Type B pancreatic cell (in vitro differentiated cells): ENCODE measurements at regions not wholly inside any gene's neighbourhood (a gene's known extent, or its start where the extent isn't known, plus 50 kb on each side); places are given as distances from the start of the nearest gene placed in this dataset.

Experiments
- DNase-seq: peaks from one replicate; pipeline ENCODE4 v3.0.0; 2021; ENCODE audit warnings: mixed read lengths; ENCODE audit not compliant: unreplicated experiment; ENCODE audit errors: extremely low spot score
- H3K27ac Mint-ChIP-seq: 2 replicates; pipeline ENCODE4 v1.8.0; 2021; ENCODE audit warnings: mild to moderate bottlenecking, mixed read lengths
- H3K27me3 Mint-ChIP-seq: 2 replicates; pipeline ENCODE4 v1.8.0; 2021; ENCODE audit warnings: mixed read lengths
- H3K36me3 Mint-ChIP-seq: 2 replicates; pipeline ENCODE4 v1.8.0; 2021; ENCODE audit warnings: mixed read lengths
- H3K4me1 Mint-ChIP-seq: one replicate; pipeline ENCODE4 v1.8.0; 2021; ENCODE audit warnings: mixed read lengths; ENCODE audit not compliant: unreplicated experiment
- H3K4me3 Mint-ChIP-seq: 2 replicates; pipeline ENCODE4 v1.8.0; 2021; ENCODE audit warnings: mild to moderate bottlenecking, mixed read lengths
- H3K9me3 Mint-ChIP-seq: 2 replicates; pipeline ENCODE4 v1.8.0; 2021; ENCODE audit warnings: mixed read lengths
- TF ChIP-seq, protein P1 (sequence below): fragments of 200-600 bp; sonication (generic); conservative IDR thresholded peaks from 2 replicates; pipeline ENCODE4 v1.5.0; 2021; ENCODE audit warnings: antibody characterized with exemption, mild to moderate bottlenecking

- Mint-ChIP-seq H3K36me3 (no peaks in the 10 kb centered on the region), H3K27ac (no peak overlapping the region), H3K27me3 (no peaks in the 10 kb centered on the region), H3K9me3 (no peaks in the 10 kb centered on the region), H3K4me1 (no peaks in the 10 kb centered on the region), H3K4me3 (no peak overlapping the region)
- TF ChIP-seq, protein P1, sequence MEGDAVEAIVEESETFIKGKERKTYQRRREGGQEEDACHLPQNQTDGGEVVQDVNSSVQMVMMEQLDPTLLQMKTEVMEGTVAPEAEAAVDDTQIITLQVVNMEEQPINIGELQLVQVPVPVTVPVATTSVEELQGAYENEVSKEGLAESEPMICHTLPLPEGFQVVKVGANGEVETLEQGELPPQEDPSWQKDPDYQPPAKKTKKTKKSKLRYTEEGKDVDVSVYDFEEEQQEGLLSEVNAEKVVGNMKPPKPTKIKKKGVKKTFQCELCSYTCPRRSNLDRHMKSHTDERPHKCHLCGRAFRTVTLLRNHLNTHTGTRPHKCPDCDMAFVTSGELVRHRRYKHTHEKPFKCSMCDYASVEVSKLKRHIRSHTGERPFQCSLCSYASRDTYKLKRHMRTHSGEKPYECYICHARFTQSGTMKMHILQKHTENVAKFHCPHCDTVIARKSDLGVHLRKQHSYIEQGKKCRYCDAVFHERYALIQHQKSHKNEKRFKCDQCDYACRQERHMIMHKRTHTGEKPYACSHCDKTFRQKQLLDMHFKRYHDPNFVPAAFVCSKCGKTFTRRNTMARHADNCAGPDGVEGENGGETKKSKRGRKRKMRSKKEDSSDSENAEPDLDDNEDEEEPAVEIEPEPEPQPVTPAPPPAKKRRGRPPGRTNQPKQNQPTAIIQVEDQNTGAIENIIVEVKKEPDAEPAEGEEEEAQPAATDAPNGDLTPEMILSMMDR: no peak
- no peak for DNase-seq
These were observed 193.7 kb downstream of the TRIB2 start for GRCh38 chr2:12910431-12910830.

- TF ChIP-seq, protein P1: no peak
- no peaks in the 10 kb centered on the region for H3K9me3 Mint-ChIP-seq
- peaks cover 11% of the 10 kb centered on the region for H3K4me1 Mint-ChIP-seq
- H3K36me3 Mint-ChIP-seq: no peaks in the 10 kb centered on the region
- no peak overlapping the region for H3K27ac Mint-ChIP-seq
- H3K27me3 Mint-ChIP-seq: no peaks in the 10 kb centered on the region
- H3K4me3 Mint-ChIP-seq: no peak overlapping the region
- DNase-seq: no peak
These were observed 199.1 kb downstream of the TRIB2 start for GRCh38 chr2:12915787-12916186.

DNA sequence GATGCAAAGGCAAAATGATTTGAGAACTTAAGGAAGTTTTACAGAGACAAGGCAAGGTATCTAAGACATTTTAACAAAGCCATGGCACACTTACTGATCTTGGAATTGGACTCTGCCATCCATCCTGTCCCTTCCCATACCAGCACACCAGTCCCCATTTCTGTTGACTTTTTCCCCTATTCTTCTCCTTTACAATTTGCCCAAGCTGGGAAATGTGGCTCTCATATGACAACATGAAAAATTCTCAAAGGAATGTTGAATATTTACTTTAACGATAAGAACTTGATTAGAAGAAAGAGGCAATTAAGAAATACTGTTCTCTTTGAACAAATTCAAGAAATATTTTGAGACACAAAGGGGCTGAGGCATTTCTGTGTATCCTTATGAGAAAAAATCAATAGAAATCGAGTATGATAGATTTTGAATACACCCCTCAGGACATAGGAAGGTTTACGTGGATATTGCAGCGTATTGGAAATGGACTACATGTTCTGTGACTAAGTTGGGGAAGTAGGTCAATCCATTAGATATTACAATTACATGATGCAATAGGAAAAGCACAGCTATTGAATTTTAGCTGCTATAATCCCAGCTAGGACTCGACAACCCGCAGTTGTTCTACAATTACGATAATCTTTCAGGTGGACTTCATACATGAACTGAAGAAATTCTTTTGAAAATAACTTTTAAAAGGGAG lies 201.6 kb downstream of the TRIB2 start:
- no peak overlapping the region for H3K27ac Mint-ChIP-seq
- H3K36me3 Mint-ChIP-seq: no peaks in the 10 kb centered on the region
- no peaks in the 10 kb centered on the region for H3K27me3 Mint-ChIP-seq
- peaks cover 11% of the 10 kb centered on the region for H3K4me1 Mint-ChIP-seq
- TF ChIP-seq, protein P1: no peak
- H3K9me3 Mint-ChIP-seq: peaks cover 4% of the 10 kb centered on the region
- no peak overlapping the region for H3K4me3 Mint-ChIP-seq
- no peak for DNase-seq

GRCh38 chr2:12918835-12919445 lies 202.2 kb downstream of the TRIB2 start:
- Mint-ChIP-seq H3K4me1 (peaks cover 11% of the 10 kb centered on the region), H3K9me3 (peaks cover 4% of the 10 kb centered on the region), H3K36me3 (no peaks in the 10 kb centered on the region), H3K27ac (no peak overlapping the region), H3K4me3 (no peak overlapping the region), H3K27me3 (no peaks in the 10 kb centered on the region)
- DNase-seq: no peak
- TF ChIP-seq, protein P1: no peak

DNA sequence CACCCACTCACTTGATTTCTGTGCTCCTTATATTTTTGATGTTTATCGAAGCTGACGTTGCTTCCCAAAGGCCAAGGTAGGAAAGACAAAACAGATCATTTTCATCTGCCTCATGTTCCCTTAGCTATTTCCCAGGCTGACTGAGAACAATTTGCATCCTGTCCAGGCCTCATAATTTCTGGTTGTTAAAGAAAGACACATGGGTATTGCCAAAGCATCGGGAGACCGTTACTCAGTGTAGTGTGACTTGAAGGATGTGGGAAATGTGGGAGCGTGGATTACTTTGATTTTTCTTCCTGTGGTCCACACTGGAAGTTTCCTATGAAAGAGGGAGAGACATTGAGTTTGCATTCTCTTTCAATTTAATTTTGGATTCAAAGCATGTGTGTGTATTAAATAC lies 204.6 kb downstream of the TRIB2 start:
- peaks cover 11% of the 10 kb centered on the region for H3K4me1 Mint-ChIP-seq
- no peak overlapping the region for H3K27ac Mint-ChIP-seq
- DNase-seq: no peak
- TF ChIP-seq, protein P1: no peak
- H3K27me3 Mint-ChIP-seq: no peaks in the 10 kb centered on the region
- peaks cover 4% of the 10 kb centered on the region for H3K9me3 Mint-ChIP-seq
- no peaks in the 10 kb centered on the region for H3K36me3 Mint-ChIP-seq
- H3K4me3 Mint-ChIP-seq: no peak overlapping the region
